ENCODE measurements at regions not wholly inside any gene's neighbourhood (a gene's known extent, or its start where the extent isn't known, plus 50 kb on each side); places are given as distances from the start of the nearest gene placed in this dataset.

- H3K27ac ChIP-seq (ENCODE audit: low read depth in 2 of 2, low read length in 1 of 2), result no peak overlapping the region
- H3K4me3 ChIP-seq (ENCODE audit: low read depth in 1 of 2, low read length in 2 of 2), result no peak overlapping the region
- H3K27me3 ChIP-seq (ENCODE audit: control insufficient read depth in 1 of 2, insufficient read depth in 2 of 2, low read length in 2 of 2), result no peaks in the 10 kb centered on the region
- H3K4me1 ChIP-seq (ENCODE audit: control insufficient read depth in 2 of 2, insufficient read depth in 2 of 2, low read length in 1 of 2), result peaks cover 0 to 2% of the 10 kb centered on the region in 2 donors
- no peaks in the 10 kb centered on the region for H3K36me3 ChIP-seq (ENCODE audit: control insufficient read depth in 2 of 2, insufficient read depth in 2 of 2, low read length in 1 of 2)
- H3K9me3 ChIP-seq (ENCODE audit: control insufficient read depth in 2 of 2, insufficient read depth in 1 of 2, low read depth in 1 of 2, low read length in 1 of 2), result peaks cover 0 to 4% of the 10 kb centered on the region in 2 donors
- WGBS, 2 donors, result 86 to 88% methylated on average over 10 of the region's 10 CpGs
Measured at GRCh38 chr6:170207586-170208181, 83.2 kb downstream of the DLL1 start.

- Histone ChIP-seq H3K27ac (ENCODE audit: low read depth in 2 of 2, low read length in 1 of 2) (no peak overlapping the region), H3K4me3 (ENCODE audit: low read depth in 1 of 2, low read length in 2 of 2) (no peak overlapping the region), H3K36me3 (ENCODE audit: control insufficient read depth in 2 of 2, insufficient read depth in 2 of 2, low read length in 1 of 2) (no peaks in the 10 kb centered on the region), H3K27me3 (ENCODE audit: control insufficient read depth in 1 of 2, insufficient read depth in 2 of 2, low read length in 2 of 2) (no peaks in the 10 kb centered on the region), H3K9me3 (ENCODE audit: control insufficient read depth in 2 of 2, insufficient read depth in 1 of 2, low read depth in 1 of 2, low read length in 1 of 2) (peaks cover 0 to 4% of the 10 kb centered on the region in 2 donors), H3K4me1 (ENCODE audit: control insufficient read depth in 2 of 2, insufficient read depth in 2 of 2, low read length in 1 of 2) (peaks cover 0 to 2% of the 10 kb centered on the region in 2 donors)
- 87 to 89% methylated on average over 10 of the region's 10 CpGs for WGBS, 2 donors
Measured at GRCh38 chr6:170206851-170207431, 83.9 kb downstream of the DLL1 start.

- Histone ChIP-seq H3K27ac (ENCODE audit: low read depth in 2 of 2, low read length in 1 of 2) (no peak overlapping the region), H3K9me3 (ENCODE audit: control insufficient read depth in 2 of 2, insufficient read depth in 1 of 2, low read depth in 1 of 2, low read length in 1 of 2) (peaks cover 0 to 4% of the 10 kb centered on the region in 2 donors), H3K27me3 (ENCODE audit: control insufficient read depth in 1 of 2, insufficient read depth in 2 of 2, low read length in 2 of 2) (no peaks in the 10 kb centered on the region), H3K4me1 (ENCODE audit: control insufficient read depth in 2 of 2, insufficient read depth in 2 of 2, low read length in 1 of 2) (peaks cover 0 to 2% of the 10 kb centered on the region in 2 donors), H3K36me3 (ENCODE audit: control insufficient read depth in 2 of 2, insufficient read depth in 2 of 2, low read length in 1 of 2) (no peaks in the 10 kb centered on the region), H3K4me3 (ENCODE audit: low read depth in 1 of 2, low read length in 2 of 2) (no peak overlapping the region)
- 88 to 89% methylated on average over 4 of the region's 4 CpGs for WGBS, 2 donors
Measured at GRCh38 chr6:170206317-170206621, 84.6 kb downstream of the DLL1 start.

- H3K9me3 ChIP-seq (ENCODE audit: control insufficient read depth in 2 of 2, insufficient read depth in 1 of 2, low read depth in 1 of 2, low read length in 1 of 2), result peaks cover 0 to 4% of the 10 kb centered on the region in 2 donors
- WGBS, 2 donors, result 85 to 89% methylated on average over 14 of the region's 14 CpGs
- H3K4me1 ChIP-seq (ENCODE audit: control insufficient read depth in 2 of 2, insufficient read depth in 2 of 2, low read length in 1 of 2), result no peaks in the 10 kb centered on the region
- H3K27me3 ChIP-seq (ENCODE audit: control insufficient read depth in 1 of 2, insufficient read depth in 2 of 2, low read length in 2 of 2), result no peaks in the 10 kb centered on the region
- no peak overlapping the region for H3K27ac ChIP-seq (ENCODE audit: low read depth in 2 of 2, low read length in 1 of 2)
- no peaks in the 10 kb centered on the region for H3K36me3 ChIP-seq (ENCODE audit: control insufficient read depth in 2 of 2, insufficient read depth in 2 of 2, low read length in 1 of 2)
- H3K4me3 ChIP-seq (ENCODE audit: low read depth in 1 of 2, low read length in 2 of 2), result no peak overlapping the region
Measured at GRCh38 chr6:170205534-170206316, 85.2 kb downstream of the DLL1 start.

GRCh38 chr6:170205126-170205525 lies 85.8 kb downstream of the DLL1 start:
- WGBS, 2 donors, result 78 to 82% methylated on average over 6 of the region's 6 CpGs
- Histone ChIP-seq H3K4me3 (ENCODE audit: low read depth in 1 of 2, low read length in 2 of 2) (no peak overlapping the region), H3K9me3 (ENCODE audit: control insufficient read depth in 2 of 2, insufficient read depth in 1 of 2, low read depth in 1 of 2, low read length in 1 of 2) (peaks cover 0 to 4% of the 10 kb centered on the region in 2 donors), H3K27me3 (ENCODE audit: control insufficient read depth in 1 of 2, insufficient read depth in 2 of 2, low read length in 2 of 2) (no peaks in the 10 kb centered on the region), H3K36me3 (ENCODE audit: control insufficient read depth in 2 of 2, insufficient read depth in 2 of 2, low read length in 1 of 2) (no peaks in the 10 kb centered on the region), H3K27ac (ENCODE audit: low read depth in 2 of 2, low read length in 1 of 2) (no peak overlapping the region), H3K4me1 (ENCODE audit: control insufficient read depth in 2 of 2, insufficient read depth in 2 of 2, low read length in 1 of 2) (no peaks in the 10 kb centered on the region)

GRCh38 chr6:170203212-170203611 lies 87.7 kb downstream of the DLL1 start:
- WGBS, 2 donors, result 81 to 89% methylated on average over 6 of the region's 6 CpGs
- H3K36me3 ChIP-seq (ENCODE audit: control insufficient read depth in 2 of 2, insufficient read depth in 2 of 2, low read length in 1 of 2), result no peaks in the 10 kb centered on the region

GRCh38 chr6:170202416-170203135 lies 88.3 kb downstream of the DLL1 start:
- Histone ChIP-seq H3K4me3 (ENCODE audit: low read depth in 1 of 2, low read length in 2 of 2) (no peak overlapping the region), H3K36me3 (ENCODE audit: control insufficient read depth in 2 of 2, insufficient read depth in 2 of 2, low read length in 1 of 2) (no peaks in the 10 kb centered on the region), H3K9me3 (ENCODE audit: control insufficient read depth in 2 of 2, insufficient read depth in 1 of 2, low read depth in 1 of 2, low read length in 1 of 2) (peaks cover 0 to 4% of the 10 kb centered on the region in 2 donors), H3K4me1 (ENCODE audit: control insufficient read depth in 2 of 2, insufficient read depth in 2 of 2, low read length in 1 of 2) (no peaks in the 10 kb centered on the region), H3K27ac (ENCODE audit: low read depth in 2 of 2, low read length in 1 of 2) (no peak overlapping the region), H3K27me3 (ENCODE audit: control insufficient read depth in 1 of 2, insufficient read depth in 2 of 2, low read length in 2 of 2) (no peaks in the 10 kb centered on the region)
- WGBS, 2 donors, result 90 to 92% methylated on average over 13 of the region's 13 CpGs

More at GRCh38 chr6:170203212-170203611, 87.7 kb downstream of the DLL1 start:
- Histone ChIP-seq H3K9me3 (ENCODE audit: control insufficient read depth in 2 of 2, insufficient read depth in 1 of 2, low read depth in 1 of 2, low read length in 1 of 2) (peaks cover 0 to 4% of the 10 kb centered on the region in 2 donors), H3K4me1 (ENCODE audit: control insufficient read depth in 2 of 2, insufficient read depth in 2 of 2, low read length in 1 of 2) (no peaks in the 10 kb centered on the region), H3K27me3 (ENCODE audit: control insufficient read depth in 1 of 2, insufficient read depth in 2 of 2, low read length in 2 of 2) (no peaks in the 10 kb centered on the region), H3K4me3 (ENCODE audit: low read depth in 1 of 2, low read length in 2 of 2) (no peak overlapping the region), H3K27ac (ENCODE audit: low read depth in 2 of 2, low read length in 1 of 2) (no peak overlapping the region)

GRCh38 chr6:170201361-170201760 lies 89.5 kb downstream of the DLL1 start:
- H3K27ac ChIP-seq (ENCODE audit: low read depth in 2 of 2, low read length in 1 of 2), result no peak overlapping the region
- 83 to 88% methylated on average over 8 of the region's 8 CpGs for WGBS, 2 donors
- H3K4me3 ChIP-seq (ENCODE audit: low read depth in 1 of 2, low read length in 2 of 2), result no peak overlapping the region
- peaks cover 0 to under 1% of the 10 kb centered on the region in 2 donors for H3K9me3 ChIP-seq (ENCODE audit: control insufficient read depth in 2 of 2, insufficient read depth in 1 of 2, low read depth in 1 of 2, low read length in 1 of 2)
- no peaks in the 10 kb centered on the region for H3K36me3 ChIP-seq (ENCODE audit: control insufficient read depth in 2 of 2, insufficient read depth in 2 of 2, low read length in 1 of 2)
- no peaks in the 10 kb centered on the region for H3K4me1 ChIP-seq (ENCODE audit: control insufficient read depth in 2 of 2, insufficient read depth in 2 of 2, low read length in 1 of 2)
- no peaks in the 10 kb centered on the region for H3K27me3 ChIP-seq (ENCODE audit: control insufficient read depth in 1 of 2, insufficient read depth in 2 of 2, low read length in 2 of 2)

- Histone ChIP-seq H3K4me1 (ENCODE audit: control insufficient read depth in 2 of 2, insufficient read depth in 2 of 2, low read length in 1 of 2) (no peaks in the 10 kb centered on the region), H3K27ac (ENCODE audit: low read depth in 2 of 2, low read length in 1 of 2) (no peak overlapping the region), H3K9me3 (ENCODE audit: control insufficient read depth in 2 of 2, insufficient read depth in 1 of 2, low read depth in 1 of 2, low read length in 1 of 2) (no peaks in the 10 kb centered on the region), H3K27me3 (ENCODE audit: control insufficient read depth in 1 of 2, insufficient read depth in 2 of 2, low read length in 2 of 2) (no peaks in the 10 kb centered on the region), H3K36me3 (ENCODE audit: control insufficient read depth in 2 of 2, insufficient read depth in 2 of 2, low read length in 1 of 2) (no peaks in the 10 kb centered on the region), H3K4me3 (ENCODE audit: low read depth in 1 of 2, low read length in 2 of 2) (no peak overlapping the region)
- 37 to 56% methylated on average over 9 of the region's 9 CpGs for WGBS, 2 donors
Measured at GRCh38 chr6:170200458-170200891, 90.4 kb downstream of the DLL1 start.

All from esophagus (tissue), 2 donors.